Natural killer cell (primary cell): ENCODE measurements at regions not wholly inside any gene's neighbourhood (a gene's known extent, or its start where the extent isn't known, plus 50 kb on each side); places are given as distances from the start of the nearest gene placed in this dataset.

Source experiments
- ATAC-seq, 3 donors: fragments of 150-1000 bp in 2 of 3; fragments of 200-7000 bp in 1 of 3; cut with Tn5 transposase; 1 replicate in 1 of 3; 2 replicates in 2 of 3; pipeline ENCODE4 v1.10.0; 2021; ENCODE audit warnings: mild to moderate bottlenecking in 2 of 3, moderate library complexity in 2 of 3
- DNase-seq, 2 donors: peaks; one replicate each; pipeline versions ENCODE4 v3.0.0 to v3.0.0-alpha.2; 2013 to 2021; ENCODE audit warnings: mixed read lengths in 1 of 2
- H3K27ac ChIP-seq: one replicate; pipeline ENCODE4 v1.5.1; 2013; ENCODE audit warnings: mild to moderate bottlenecking, low read length
- H3K27me3 ChIP-seq: one replicate; pipeline ENCODE4 v1.6.1; 2013; ENCODE audit warnings: low read length; ENCODE audit not compliant: control insufficient read depth, insufficient read depth
- H3K36me3 ChIP-seq: one replicate; pipeline ENCODE4 v1.6.1; 2013; ENCODE audit warnings: low read length; ENCODE audit not compliant: control insufficient read depth, insufficient read depth
- H3K4me1 ChIP-seq: one replicate; pipeline ENCODE4 v1.6.1; 2013; ENCODE audit warnings: low read length; ENCODE audit not compliant: control insufficient read depth, insufficient read depth
- H3K4me3 ChIP-seq: one replicate; pipeline ENCODE4 v1.5.1; 2013; ENCODE audit warnings: low read length
- H3K9me3 ChIP-seq: one replicate; pipeline ENCODE4 v1.6.1; 2013; ENCODE audit warnings: low read length; ENCODE audit not compliant: control insufficient read depth, insufficient read depth
- H3K27ac Mint-ChIP-seq, 2 donors: one replicate each; pipeline ENCODE4 v1.8.0; 2022; ENCODE audit warnings: mild to moderate bottlenecking in 2 of 2, mixed read lengths in 2 of 2, moderate library complexity in 1 of 2
- H3K27me3 Mint-ChIP-seq, 2 donors: one replicate each; pipeline ENCODE4 v1.8.0; 2022; ENCODE audit warnings: low read depth in 2 of 2, mixed read lengths in 2 of 2
- H3K36me3 Mint-ChIP-seq: one replicate; pipeline ENCODE4 v1.8.0; 2022; ENCODE audit warnings: mixed read lengths
- H3K4me1 Mint-ChIP-seq, 2 donors: one replicate each; pipeline ENCODE4 v1.8.0; 2022; ENCODE audit warnings: mixed read lengths in 2 of 2
- H3K4me3 Mint-ChIP-seq: one replicate; pipeline ENCODE4 v1.8.0; 2022; ENCODE audit warnings: mild to moderate bottlenecking, moderate library complexity, mixed read lengths
- H3K9me3 Mint-ChIP-seq, 2 donors: one replicate each; pipeline ENCODE4 v1.8.0; 2022; ENCODE audit warnings: mixed read lengths in 2 of 2
- CTCF ChIP-seq: fragments of 200-600 bp; IDR thresholded peaks from one replicate; pipeline ENCODE4 v1.8.0; 2022; ENCODE audit warnings: antibody characterized with exemption
- WGBS: methylation state at CpG from one replicate; pipeline ENCODE4 v1.1.7; 2013; ENCODE audit warnings: missing lambda C conversion rate; ENCODE audit not compliant: insufficient coverage; 5-methylcytosine and 5-hydroxymethylcytosine counted together
- intact Hi-C: fragments of 100-400 bp; cut with micrococcal nuclease; formaldehyde crosslinking; loops from one replicate; pipeline ENCODE4 v1.14.2; 2022

DNA sequence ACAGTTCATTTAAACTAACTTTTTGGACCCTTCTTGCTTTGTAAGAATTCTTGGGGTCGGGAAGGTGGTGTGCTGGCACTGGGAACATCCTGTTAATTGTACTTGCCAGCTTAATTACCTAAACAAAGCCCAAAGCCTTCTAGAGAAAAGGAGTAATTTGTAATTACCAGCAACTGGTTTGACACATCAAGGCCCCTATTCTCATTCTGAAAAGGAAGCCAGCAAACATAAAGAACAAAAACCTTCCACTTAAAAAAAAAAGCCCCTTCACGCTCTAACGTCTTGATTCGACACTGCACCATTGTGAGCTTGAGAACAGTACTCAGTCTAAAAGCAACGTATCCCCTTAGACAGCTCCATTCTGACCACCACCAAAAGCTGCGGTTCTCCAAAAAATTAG lies 74.7 kb upstream of the RPH3AL start:
- Mint-ChIP-seq H3K4me1 (no peaks in the 10 kb centered on the region), H3K9me3 (peaks cover 0 to 2% of the 10 kb centered on the region in 2 donors), H3K36me3 (no peaks in the 10 kb centered on the region), H3K27ac (no peak overlapping the region), H3K27me3 (no peaks in the 10 kb centered on the region), H3K4me3 (no peak overlapping the region)
- H3K36me3 ChIP-seq: no peaks in the 10 kb centered on the region
- no peak for ATAC-seq
- no peak overlapping the region for H3K27ac ChIP-seq
- 67% methylated on average over 4 of the region's 6 CpGs for WGBS
- no peak for DNase-seq
- intact Hi-C loops: no loop called here
- H3K27me3 ChIP-seq: no peaks in the 10 kb centered on the region
- no peak for TF ChIP-seq CTCF
- no peak overlapping the region for H3K4me3 ChIP-seq
- no peaks in the 10 kb centered on the region for H3K4me1 ChIP-seq
- peaks cover 4% of the 10 kb centered on the region for H3K9me3 ChIP-seq

GRCh38 chr17:422196-422930 lies 69.8 kb upstream of the RPH3AL start:
- 93% methylated on average over 16 of the region's 16 CpGs for WGBS
- peaks cover 33% of the 10 kb centered on the region for H3K4me1 ChIP-seq
- intact Hi-C loops: no loop called here
- no peak overlapping the region for H3K27ac Mint-ChIP-seq
- H3K4me3 Mint-ChIP-seq: no peak overlapping the region
- no peaks in the 10 kb centered on the region for H3K9me3 ChIP-seq
- H3K36me3 ChIP-seq: no peaks in the 10 kb centered on the region
- DNase-seq (no peak), ATAC-seq (no peak)
- no peak overlapping the region for H3K4me3 ChIP-seq
- no peaks in the 10 kb centered on the region for H3K36me3 Mint-ChIP-seq
- H3K4me1 Mint-ChIP-seq: peaks cover 21 to 24% of the 10 kb centered on the region in 2 donors
- H3K9me3 Mint-ChIP-seq: no peaks in the 10 kb centered on the region
- no peaks in the 10 kb centered on the region for H3K27me3 ChIP-seq
- peaks cover 0 to 3% of the 10 kb centered on the region in 2 donors for H3K27me3 Mint-ChIP-seq
- no peak for TF ChIP-seq CTCF
- H3K27ac ChIP-seq: no peak overlapping the region

DNA sequence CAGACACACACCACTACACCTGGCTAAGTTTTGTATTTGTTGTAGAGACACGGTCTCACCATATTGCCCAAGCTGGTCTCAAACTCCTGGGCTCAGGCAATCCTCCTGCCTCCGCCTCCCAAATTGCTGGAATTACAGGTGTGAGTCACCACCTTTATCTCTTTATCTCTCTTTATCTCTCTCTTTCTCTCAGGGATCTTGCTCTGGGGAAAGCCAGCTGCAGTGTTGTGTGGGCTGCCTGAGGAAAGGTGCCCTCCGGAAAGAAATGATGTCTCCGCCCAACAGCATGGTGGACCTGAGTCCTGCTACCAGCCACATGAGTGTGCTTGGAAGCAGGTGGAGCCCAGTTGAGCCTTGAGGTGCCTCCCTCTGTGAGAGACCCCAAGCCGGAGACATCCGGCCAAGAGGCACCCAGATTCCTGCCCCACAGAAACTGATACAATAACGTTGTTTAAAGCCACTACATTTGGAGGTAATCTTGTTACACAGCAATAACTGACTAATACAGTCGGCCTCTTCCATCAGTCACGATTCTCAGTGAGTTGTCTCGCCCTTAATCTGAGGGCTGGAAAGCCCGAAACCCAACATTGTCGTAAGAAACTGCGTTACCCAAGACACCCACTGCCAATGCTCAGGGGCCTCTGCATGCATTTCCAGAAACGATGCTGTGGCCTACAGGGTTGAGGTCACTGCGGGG lies 68.0 kb upstream of the RPH3AL start:
- ATAC-seq (no peak), DNase-seq (no peak)
- H3K4me1 Mint-ChIP-seq: peaks cover 34 to 38% of the 10 kb centered on the region in 2 donors
- Histone ChIP-seq H3K27me3 (no peaks in the 10 kb centered on the region), H3K4me3 (no peak overlapping the region), H3K27ac (no peak overlapping the region), H3K36me3 (no peaks in the 10 kb centered on the region), H3K9me3 (no peaks in the 10 kb centered on the region), H3K4me1 (peaks cover 50% of the 10 kb centered on the region)
- no peaks in the 10 kb centered on the region for H3K36me3 Mint-ChIP-seq
- 98% methylated on average over 15 of the region's 15 CpGs for WGBS
- no peak for TF ChIP-seq CTCF
- H3K4me3 Mint-ChIP-seq: no peak overlapping the region
- peaks cover 0 to 3% of the 10 kb centered on the region in 2 donors for H3K27me3 Mint-ChIP-seq
- no peaks in the 10 kb centered on the region for H3K9me3 Mint-ChIP-seq
- intact Hi-C loops: no loop called here
- no peak overlapping the region for H3K27ac Mint-ChIP-seq
